ENCODE measurements at regions not wholly inside any gene's neighbourhood (a gene's known extent, or its start where the extent isn't known, plus 50 kb on each side); places are given as distances from the start of the nearest gene placed in this dataset.

DNA sequence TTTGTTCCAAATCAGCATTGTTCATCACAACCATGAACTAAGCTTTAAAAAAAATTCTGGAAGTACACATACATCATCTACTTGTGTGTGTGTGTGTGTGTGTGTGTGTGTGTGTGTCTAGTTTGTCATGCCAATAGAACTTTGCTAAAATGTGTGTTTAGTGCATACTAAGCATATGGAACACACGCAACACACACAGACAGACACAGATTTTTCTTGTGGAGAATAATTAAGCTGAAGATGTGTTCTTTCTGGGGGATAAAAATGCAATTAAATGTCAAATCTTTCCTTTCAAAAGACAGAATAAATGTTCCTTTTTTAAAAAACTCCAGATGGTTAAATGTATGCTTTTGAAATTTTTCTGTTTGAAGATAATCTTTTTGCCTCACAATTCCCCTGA lies 530.4 kb upstream of the INTU start:
- WGBS (ENCODE audit: low lambda C conversion rate), result 0% methylated on average over 1 of the region's 1 CpG
- intact Hi-C loops (cut with micrococcal nuclease; ENCODE audit: unreplicated experiment) (loop anchor here (1.0 kb wide), 1 partner anchor 21 kb away; no protein-coding TSS in a partner anchor), in situ Hi-C loops (cut with HindIII; ENCODE audit: extremely low pct_ligation_motif_present, low pct_unique_long_range_greater_than_20kb) (no loop called here)
- Histone ChIP-seq H3K4me3 (replicated peaks in 1 of 3; ENCODE audit: insufficient read depth in 1 of 3, low read depth in 2 of 3, low read length in 3 of 3) (no peak overlapping the region), H4K20me1 (ENCODE audit: insufficient read depth, low read length) (no peaks in the 10 kb centered on the region), H3K79me2 (ENCODE audit: insufficient read depth, low read length) (no peaks in the 10 kb centered on the region), H3K36me3 (replicated peaks in 1 of 2; ENCODE audit: control insufficient read depth in 1 of 2, insufficient read depth in 2 of 2, low read length in 2 of 2) (no peaks in the 10 kb centered on the region), H3K4me1 (ENCODE audit: insufficient read depth, low read length) (no peaks in the 10 kb centered on the region), H2AFZ (ENCODE audit: low read length) (no peak overlapping the region), H3K4me2 (ENCODE audit: low read depth, low read length) (no peak overlapping the region), H3K27ac (ENCODE audit: extremely low read length, insufficient read depth, low read length) (no peak overlapping the region), H3K9ac (ENCODE audit: insufficient read depth, low read depth, low read length) (no peak overlapping the region), H3K27me3 (ENCODE audit: control insufficient read depth in 1 of 2, insufficient read depth in 2 of 2, low read length in 2 of 2) (no peaks in the 10 kb centered on the region), H3K9me3 (ENCODE audit: low read length) (peaks cover 15% of the 10 kb centered on the region)
- no TSS peak for BruUV-seq (replicated peaks)
- POLR2A ChIA-PET, result no interaction called here
- ATAC-seq (no peak), DNase-seq (ENCODE audit: low spot score) (no peak), FAIRE-seq (no peak)
- TF ChIP-seq DR1 (CRISPR knock-in tag; IDR thresholded peaks at IDR 0.05), result no peak
- no peak for TF ChIP-seq SP2 (CRISPR knock-in tag; IDR thresholded peaks at IDR 0.05)
- no peak for TF ChIP-seq RAD51 (IDR thresholded peaks at IDR 0.05; ENCODE audit: borderline replicate concordance)
- no peak for TF ChIP-seq ZNF644 (CRISPR knock-in tag; IDR thresholded peaks at IDR 0.05; ENCODE audit: low read depth)
- no peak for TF ChIP-seq GTF2F1 (IDR thresholded peaks at IDR 0.05; ENCODE audit: low read length)
- no peak for TF ChIP-seq ZNF549 (CRISPR knock-in tag; IDR thresholded peaks at IDR 0.05)
- no peak for TF ChIP-seq NR1H2 (CRISPR knock-in tag; IDR thresholded peaks at IDR 0.05; ENCODE audit: borderline replicate concordance, low read depth)
- CTCF ChIA-PET (ENCODE audit: low intra/inter-chr PET ratio, low total read pairs), result no interaction called here

DNA sequence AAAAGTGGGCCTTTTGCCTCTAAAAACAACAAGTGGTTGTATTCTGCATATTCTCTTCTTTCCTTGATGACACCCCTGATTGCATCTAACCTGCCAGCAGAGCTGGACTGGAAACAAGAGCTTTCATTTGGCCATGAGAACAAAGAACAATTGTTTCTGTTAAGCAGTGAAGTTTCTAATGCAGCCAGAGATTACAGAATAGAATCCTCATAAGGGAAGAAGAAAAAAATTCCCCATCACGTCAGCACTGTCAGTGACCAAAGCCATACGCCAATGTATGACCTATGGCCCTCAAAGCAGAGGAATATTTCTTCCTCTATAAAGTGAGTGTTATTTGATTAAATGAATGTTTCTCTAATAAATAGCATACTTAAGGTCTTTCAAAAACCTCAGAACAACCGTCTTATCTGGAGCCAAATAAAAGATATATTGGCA lies 529.1 kb upstream of the INTU start:
- TF ChIP-seq NBN (conservative IDR thresholded peaks at IDR 0.05), result no peak
- TF ChIP-seq FOXM1 (CRISPR knock-in tag; IDR thresholded peaks at IDR 0.05), result no peak
- no peak for TF ChIP-seq NFE2 (CRISPR knock-in tag; IDR thresholded peaks at IDR 0.05)
- TF ChIP-seq SNAPC2 (CRISPR knock-in tag; IDR thresholded peaks at IDR 0.05), result no peak
- no peak for TF ChIP-seq ZNF296 (CRISPR knock-in tag; conservative IDR thresholded peaks at IDR 0.05)
- TF ChIP-seq ZNF333 (CRISPR knock-in tag; IDR thresholded peaks at IDR 0.05; ENCODE audit: borderline replicate concordance), result no peak
- no peak for TF ChIP-seq NCOA5 (CRISPR knock-in tag; IDR thresholded peaks at IDR 0.05)
- TF ChIP-seq, protein P1, sequence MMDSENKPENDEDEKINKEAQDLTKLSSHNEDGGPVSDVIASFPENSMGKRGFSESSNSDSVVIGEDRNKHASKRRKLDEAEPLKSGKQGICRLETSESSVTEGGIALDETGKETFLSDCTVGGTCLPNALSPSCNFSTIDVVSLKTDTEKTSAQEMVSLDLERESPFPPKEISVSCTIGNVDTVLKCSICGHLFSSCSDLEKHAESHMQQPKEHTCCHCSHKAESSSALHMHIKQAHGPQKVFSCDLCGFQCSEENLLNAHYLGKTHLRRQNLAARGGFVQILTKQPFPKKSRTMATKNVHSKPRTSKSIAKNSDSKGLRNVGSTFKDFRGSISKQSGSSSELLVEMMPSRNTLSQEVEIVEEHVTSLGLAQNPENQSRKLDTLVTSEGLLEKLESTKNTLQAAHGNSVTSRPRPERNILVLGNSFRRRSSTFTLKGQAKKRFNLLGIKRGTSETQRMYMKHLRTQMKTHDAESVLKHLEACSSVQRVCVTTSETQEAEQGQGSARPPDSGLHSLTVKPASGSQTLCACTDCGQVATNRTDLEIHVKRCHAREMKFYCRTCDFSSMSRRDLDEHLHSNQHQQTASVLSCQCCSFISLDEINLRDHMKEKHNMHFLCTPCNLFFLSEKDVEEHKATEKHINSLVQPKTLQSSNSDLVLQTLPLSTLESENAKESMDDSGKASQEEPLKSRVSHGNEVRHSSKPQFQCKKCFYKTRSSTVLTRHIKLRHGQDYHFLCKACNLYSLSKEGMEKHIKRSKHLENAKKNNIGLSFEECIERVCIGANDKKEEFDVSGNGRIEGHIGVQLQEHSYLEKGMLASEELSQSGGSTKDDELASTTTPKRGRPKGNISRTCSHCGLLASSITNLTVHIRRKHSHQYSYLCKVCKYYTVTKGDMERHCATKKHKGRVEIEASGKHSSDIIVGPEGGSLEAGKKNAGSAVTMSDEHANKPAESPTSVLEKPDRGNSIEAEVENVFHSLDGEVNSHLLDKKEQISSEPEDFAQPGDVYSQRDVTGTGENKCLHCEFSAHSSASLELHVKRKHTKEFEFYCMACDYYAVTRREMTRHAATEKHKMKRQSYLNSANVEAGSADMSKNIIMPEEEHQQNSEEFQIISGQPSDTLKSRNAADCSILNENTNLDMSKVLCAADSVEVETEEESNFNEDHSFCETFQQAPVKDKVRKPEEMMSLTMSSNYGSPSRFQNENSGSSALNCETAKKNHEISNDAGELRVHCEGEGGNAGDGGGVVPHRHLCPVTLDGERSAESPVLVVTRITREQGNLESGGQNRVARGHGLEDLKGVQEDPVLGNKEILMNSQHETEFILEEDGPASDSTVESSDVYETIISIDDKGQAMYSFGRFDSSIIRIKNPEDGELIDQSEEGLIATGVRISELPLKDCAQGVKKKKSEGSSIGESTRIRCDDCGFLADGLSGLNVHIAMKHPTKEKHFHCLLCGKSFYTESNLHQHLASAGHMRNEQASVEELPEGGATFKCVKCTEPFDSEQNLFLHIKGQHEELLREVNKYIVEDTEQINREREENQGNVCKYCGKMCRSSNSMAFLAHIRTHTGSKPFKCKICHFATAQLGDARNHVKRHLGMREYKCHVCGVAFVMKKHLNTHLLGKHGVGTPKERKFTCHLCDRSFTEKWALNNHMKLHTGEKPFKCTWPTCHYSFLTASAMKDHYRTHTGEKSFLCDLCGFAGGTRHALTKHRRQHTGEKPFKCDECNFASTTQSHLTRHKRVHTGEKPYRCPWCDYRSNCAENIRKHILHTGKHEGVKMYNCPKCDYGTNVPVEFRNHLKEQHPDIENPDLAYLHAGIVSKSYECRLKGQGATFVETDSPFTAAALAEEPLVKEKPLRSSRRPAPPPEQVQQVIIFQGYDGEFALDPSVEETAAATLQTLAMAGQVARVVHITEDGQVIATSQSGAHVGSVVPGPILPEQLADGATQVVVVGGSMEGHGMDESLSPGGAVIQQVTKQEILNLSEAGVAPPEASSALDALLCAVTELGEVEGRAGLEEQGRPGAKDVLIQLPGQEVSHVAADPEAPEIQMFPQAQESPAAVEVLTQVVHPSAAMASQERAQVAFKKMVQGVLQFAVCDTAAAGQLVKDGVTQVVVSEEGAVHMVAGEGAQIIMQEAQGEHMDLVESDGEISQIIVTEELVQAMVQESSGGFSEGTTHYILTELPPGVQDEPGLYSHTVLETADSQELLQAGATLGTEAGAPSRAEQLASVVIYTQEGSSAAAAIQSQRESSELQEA (CRISPR knock-in tag; IDR thresholded peaks at IDR 0.05; ENCODE audit: not compliant biosample characterization), result no peak
- Histone ChIP-seq H3K9ac (ENCODE audit: insufficient read depth, low read depth, low read length) (no peak overlapping the region), H3K36me3 (replicated peaks in 1 of 2; ENCODE audit: control insufficient read depth in 1 of 2, insufficient read depth in 2 of 2, low read length in 2 of 2) (no peaks in the 10 kb centered on the region), H3K27ac (ENCODE audit: extremely low read length, insufficient read depth, low read length) (no peak overlapping the region), H3K4me1 (ENCODE audit: insufficient read depth, low read length) (no peaks in the 10 kb centered on the region), H3K79me2 (ENCODE audit: insufficient read depth, low read length) (no peaks in the 10 kb centered on the region), H4K20me1 (ENCODE audit: insufficient read depth, low read length) (no peaks in the 10 kb centered on the region), H3K4me2 (ENCODE audit: low read depth, low read length) (no peak overlapping the region), H2AFZ (ENCODE audit: low read length) (no peak overlapping the region), H3K27me3 (ENCODE audit: control insufficient read depth in 1 of 2, insufficient read depth in 2 of 2, low read length in 2 of 2) (no peaks in the 10 kb centered on the region), H3K4me3 (replicated peaks in 1 of 3; ENCODE audit: insufficient read depth in 1 of 3, low read depth in 2 of 3, low read length in 3 of 3) (no peak overlapping the region), H3K9me3 (ENCODE audit: low read length) (peaks cover 27% of the 10 kb centered on the region)
- ATAC-seq (no peak), DNase-seq (ENCODE audit: low spot score) (no peak), FAIRE-seq (no peak)
- in situ Hi-C loops (cut with HindIII; ENCODE audit: extremely low pct_ligation_motif_present, low pct_unique_long_range_greater_than_20kb), result no loop called here
- WGBS (ENCODE audit: low lambda C conversion rate), result 0% methylated on average over 3 of the region's 3 CpGs
- no TSS peak for BruUV-seq (replicated peaks)
- ChIA-PET CTCF (ENCODE audit: low intra/inter-chr PET ratio, low total read pairs) (no interaction called here), POLR2A (no interaction called here)
- intact Hi-C loops (cut with micrococcal nuclease; ENCODE audit: unreplicated experiment), result no loop called here
